Suprapubic skin (tissue), 4 donors: ENCODE measurements at regions not wholly inside any gene's neighbourhood (a gene's known extent, or its start where the extent isn't known, plus 50 kb on each side); places are given as distances from the start of the nearest gene placed in this dataset.
A peak's percentile ranks its signal among the peaks of the same experiment; 100 is the strongest.

Experiments used
- DNase-seq, 2 donors: peaks; one replicate each; pipeline ENCODE4 v3.0.0-alpha.2; 2019; ENCODE audit warnings: low spot score in 2 of 2
- H3K27ac ChIP-seq: fragments of 200-600 bp; sonication (generic); one replicate; pipeline ENCODE4 v1.5.1; 2019
- H3K27me3 ChIP-seq: fragments of 200-600 bp; sonication (generic); one replicate; pipeline ENCODE4 v1.5.1; 2019
- H3K36me3 ChIP-seq: fragments of 200-600 bp; sonication (generic); one replicate; pipeline ENCODE4 v1.5.1; 2019
- H3K4me1 ChIP-seq: fragments of 200-600 bp; sonication (generic); one replicate; pipeline ENCODE4 v1.5.1; 2019
- H3K4me3 ChIP-seq: fragments of 200-600 bp; sonication (generic); one replicate; pipeline ENCODE4 v1.5.1; 2019; ENCODE audit warnings: mild to moderate bottlenecking
- H3K9me3 ChIP-seq: fragments of 200-600 bp; sonication (generic); one replicate; pipeline ENCODE4 v1.5.1; 2019
- CTCF ChIP-seq, 2 donors: fragments of 200-600 bp in 1 of 2; fragments of 450-650 bp in 1 of 2; sonication (generic) in 1 of 2; IDR thresholded peaks; one replicate each; pipeline ENCODE4 v1.5.1; 2016 to 2019; ENCODE audit warnings: antibody characterized with exemption in 2 of 2, mild to moderate bottlenecking in 1 of 2, moderate library complexity in 1 of 2
- EP300 ChIP-seq: sonication (generic); formaldehyde crosslinking; IDR thresholded peaks from one replicate; pipeline ENCODE4 v1.6.1; 2017; ENCODE audit warnings: antibody characterized with exemption
- POLR2A ChIP-seq, 2 donors: fragments of 450-650 bp; IDR thresholded peaks; one replicate each; pipeline ENCODE4 v1.6.1; 2017; ENCODE audit warnings: antibody characterized with exemption in 2 of 2, mild to moderate bottlenecking in 2 of 2, moderate library complexity in 2 of 2
- POLR2AphosphoS5 ChIP-seq, 3 donors: sonication (generic); formaldehyde crosslinking; IDR thresholded peaks; one replicate each; pipeline ENCODE4 v1.6.1; 2017; ENCODE audit warnings: antibody characterized with exemption in 3 of 3
- WGBS: methylation state at CpG from one replicate; pipeline ENCODE4 v1.1.5; 2018; 5-methylcytosine and 5-hydroxymethylcytosine counted together

- WGBS = 47% methylated on average over 4 of the region's 4 CpGs
- DNase-seq = peak in 1 of 2 donors; percentile 40
- no peak for TF ChIP-seq CTCF (IDR thresholded peaks at IDR 0.05)
- no peak for TF ChIP-seq EP300
- TF ChIP-seq POLR2AphosphoS5 (IDR thresholded peaks at IDR 0.05) = no peak
- no peak for TF ChIP-seq POLR2A (IDR thresholded peaks at IDR 0.05)
Measured at GRCh38 chr11:69402251-69402887, 79.1 kb upstream of the LINC01488 start.

GRCh38 chr11:69403556-69404215 lies 77.8 kb upstream of the LINC01488 start:
- Histone ChIP-seq H3K27me3 (no peaks in the 10 kb centered on the region), H3K9me3 (no peaks in the 10 kb centered on the region), H3K27ac (no peak overlapping the region), H3K4me1 (peaks cover 6% of the 10 kb centered on the region), H3K36me3 (no peaks in the 10 kb centered on the region), H3K4me3 (no peak overlapping the region)
- DNase-seq = no peak
- TF ChIP-seq POLR2A (IDR thresholded peaks at IDR 0.05) (no peak), CTCF (IDR thresholded peaks at IDR 0.05) (no peak), POLR2AphosphoS5 (IDR thresholded peaks at IDR 0.05) (no peak), EP300 (no peak)
- 91% methylated on average over 6 of the region's 8 CpGs for WGBS

More at GRCh38 chr11:69402251-69402887, 79.1 kb upstream of the LINC01488 start:
- Histone ChIP-seq H3K4me1 (peaks cover 10% of the 10 kb centered on the region), H3K9me3 (no peaks in the 10 kb centered on the region), H3K27ac (no peak overlapping the region), H3K4me3 (no peak overlapping the region), H3K27me3 (no peaks in the 10 kb centered on the region), H3K36me3 (no peaks in the 10 kb centered on the region)

- TF ChIP-seq POLR2A (IDR thresholded peaks at IDR 0.05) = no peak
- no peak for TF ChIP-seq CTCF (IDR thresholded peaks at IDR 0.05)
- TF ChIP-seq EP300 = no peak
- no peak for TF ChIP-seq POLR2AphosphoS5 (IDR thresholded peaks at IDR 0.05)
- Histone ChIP-seq H3K36me3 (no peaks in the 10 kb centered on the region), H3K27ac (no peak overlapping the region), H3K27me3 (no peaks in the 10 kb centered on the region), H3K4me1 (no peaks in the 10 kb centered on the region), H3K4me3 (no peak overlapping the region), H3K9me3 (no peaks in the 10 kb centered on the region)
- DNase-seq = no peak
- 85% methylated on average over 3 of the region's 3 CpGs for WGBS
Measured at GRCh38 chr11:69406060-69406459, 75.4 kb upstream of the LINC01488 start.

- H3K36me3 ChIP-seq = no peaks in the 10 kb centered on the region
- no peak for TF ChIP-seq POLR2AphosphoS5 (IDR thresholded peaks at IDR 0.05)
- H3K27me3 ChIP-seq = no peaks in the 10 kb centered on the region
- no peak overlapping the region for H3K27ac ChIP-seq
- no peak overlapping the region for H3K4me3 ChIP-seq
- H3K4me1 ChIP-seq = peaks cover 1% of the 10 kb centered on the region
- no peaks in the 10 kb centered on the region for H3K9me3 ChIP-seq
- 66% methylated on average over 10 of the region's 13 CpGs for WGBS
- peak in 1 of 2 donors; percentile 41 for DNase-seq
Measured at GRCh38 chr11:69409812-69410645, 71.4 kb upstream of the LINC01488 start.

- no peak for TF ChIP-seq CTCF (IDR thresholded peaks at IDR 0.05)
- no peak for TF ChIP-seq POLR2A (IDR thresholded peaks at IDR 0.05)
- TF ChIP-seq EP300 = no peak
- TF ChIP-seq POLR2AphosphoS5 (IDR thresholded peaks at IDR 0.05) = no peak
- H3K4me1 ChIP-seq = peaks cover 5% of the 10 kb centered on the region
- H3K9me3 ChIP-seq = no peaks in the 10 kb centered on the region
- H3K27me3 ChIP-seq = no peaks in the 10 kb centered on the region
- no peak overlapping the region for H3K27ac ChIP-seq
- WGBS = 66% methylated on average over 8 of the region's 8 CpGs
- no peak for DNase-seq
- H3K36me3 ChIP-seq = no peaks in the 10 kb centered on the region
- H3K4me3 ChIP-seq = no peak overlapping the region
Measured at GRCh38 chr11:69411257-69411924, 70.1 kb upstream of the LINC01488 start.
